PC-3 (cell line): ENCODE measurements at regions not wholly inside any gene's neighbourhood (a gene's known extent, or its start where the extent isn't known, plus 50 kb on each side); places are given as distances from the start of the nearest gene placed in this dataset.

Source experiments
- ATAC-seq: fragments of 200-7000 bp; cut with Tn5 transposase; 2 replicates; pipeline ENCODE4 v1.9.1; 2020; ENCODE audit warnings: mild to moderate bottlenecking, moderate library complexity
- BruUV-seq: library from RNA; stranded (reverse); fragments of 400-500 nt; replicated peaks from 2 replicates; lab custom pipeline; 2021; lab: Mats Ljungman, UMichigan
- CTCF ChIA-PET: fragments of 300-600 bp; sonication (Branson Sonifier 250); formaldehyde crosslinking; loops from one replicate; lab custom pipeline; 2022; ENCODE audit warnings: antibody characterized with exemption; lab: Charles Lee
- POLR2A ChIA-PET: fragments of 300-600 bp; sonication (Branson Sonifier 250); formaldehyde crosslinking; loops from one replicate; lab custom pipeline; 2022; ENCODE audit warnings: antibody characterized with exemption; ENCODE audit not compliant: unreplicated experiment; lab: Charles Lee
- DNase-seq: peaks from one replicate; pipeline ENCODE4 v3.0.0-alpha.2; 2015
- H2AFZ ChIP-seq: fragments of 300-600 bp; sonication (generic); 2 replicates; pipeline ENCODE4 v1.6.0; 2016; ENCODE audit warnings: antibody characterized with exemption, low read length
- H3F3A ChIP-seq: fragments of 300-600 bp; sonication (generic); one replicate; pipeline ENCODE4 v1.6.0; 2017; ENCODE audit warnings: antibody characterized with exemption, low read length, control low read depth, mild to moderate bottlenecking; ENCODE audit not compliant: unreplicated experiment
- H3K27ac ChIP-seq: fragments of 300-600 bp; sonication (generic); 2 replicates; pipeline ENCODE4 v1.5.1; 2016; ENCODE audit warnings: mild to moderate bottlenecking, low read length
- H3K27me3 ChIP-seq: fragments of 300-600 bp; sonication (generic); 2 replicates; pipeline ENCODE4 v1.6.1; 2016; ENCODE audit warnings: low read length, mixed read lengths
- H3K36me3 ChIP-seq: fragments of 300-600 bp; sonication (generic); 2 replicates; pipeline ENCODE4 v1.6.1; 2016; ENCODE audit warnings: low read depth, mixed run types, low read length, mixed read lengths
- H3K4me1 ChIP-seq: fragments of 300-600 bp; sonication (generic); 2 replicates; pipeline ENCODE4 v1.5.1; 2016; ENCODE audit warnings: low read length; ENCODE audit not compliant: insufficient read depth
- H3K4me2 ChIP-seq: fragments of 300-600 bp; sonication (generic); 2 replicates; pipeline ENCODE4 v1.6.0; 2016; ENCODE audit warnings: low read length
- H3K4me3 ChIP-seq: fragments of 300-600 bp; sonication (generic); 2 replicates; pipeline ENCODE4 v1.5.1; 2016; ENCODE audit warnings: mild to moderate bottlenecking, low read length, mixed read lengths
- H3K79me2 ChIP-seq: fragments of 300-600 bp; sonication (generic); 2 replicates; pipeline ENCODE4 v1.6.1; 2017; ENCODE audit warnings: low read length, mixed read lengths
- H3K9ac ChIP-seq: fragments of 300-600 bp; sonication (generic); 2 replicates; pipeline ENCODE4 v1.6.0; 2016; ENCODE audit warnings: mild to moderate bottlenecking, low read length
- H3K9me2 ChIP-seq: fragments of 300-600 bp; sonication (generic); replicated peaks from 2 replicates; pipeline ENCODE4 v1.6.1; 2016; ENCODE audit warnings: mixed run types, low read length, mixed read lengths
- H3K9me3 ChIP-seq: fragments of 300-600 bp; sonication (generic); 2 replicates; pipeline ENCODE4 v1.6.1; 2016; ENCODE audit warnings: low read length, mixed read lengths
- H4K20me1 ChIP-seq: fragments of 300-600 bp; sonication (generic); 2 replicates; pipeline ENCODE4 v1.6.1; 2016; ENCODE audit warnings: low read length, mixed read lengths
- EZH2 ChIP-seq: fragments of 300-600 bp; sonication (generic); IDR thresholded peaks from one replicate; pipeline ENCODE4 v1.6.1; 2017; ENCODE audit warnings: antibody characterized with exemption, mild to moderate bottlenecking, low read length; ENCODE audit not compliant: unreplicated experiment
- EZH2phosphoT487 ChIP-seq: fragments of 300-600 bp; sonication (generic); IDR thresholded peaks from 2 replicates; pipeline ENCODE4 v1.6.1; 2018; ENCODE audit warnings: mild to moderate bottlenecking, antibody characterized with exemption, low read length, borderline replicate concordance
- intact Hi-C: fragments of 100-400 bp; cut with micrococcal nuclease; formaldehyde crosslinking; loops from 2 replicates; pipeline ENCODE4 v1.9.0; 2023
- TF ChIP-seq, protein P1 (sequence below): fragments of 300-600 bp; sonication (generic); conservative IDR thresholded peaks from 2 replicates; pipeline ENCODE4 v1.5.1; 2017; ENCODE audit warnings: antibody characterized with exemption, low read depth, mild to moderate bottlenecking, low read length

DNA sequence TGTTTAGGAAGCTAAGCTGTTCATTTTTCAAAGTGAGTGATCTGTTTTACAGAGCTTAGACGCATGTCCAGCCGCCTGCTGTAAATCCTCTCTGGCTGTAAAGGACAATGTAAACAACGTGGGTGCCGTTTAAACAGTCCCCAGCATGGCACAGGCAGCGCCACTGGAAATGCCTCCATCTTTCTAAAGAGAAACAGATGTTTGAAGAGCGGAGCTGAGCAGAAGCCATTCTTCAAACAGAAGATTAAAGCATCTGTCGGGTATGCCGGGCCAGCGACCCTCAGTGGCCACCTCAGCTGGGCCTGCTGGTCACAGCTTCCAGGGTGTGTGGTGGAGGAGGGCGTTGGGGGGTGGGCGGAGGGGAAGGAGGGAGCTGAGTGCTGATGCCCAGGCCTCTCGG lies 138.6 kb downstream of the ERMARD start:
- BruUV-seq, result no TSS peak
- no peaks in the 10 kb centered on the region for H3K79me2 ChIP-seq
- H3K27ac ChIP-seq, result no peak overlapping the region
- ChIA-PET CTCF (no interaction called here), POLR2A (no interaction called here)
- no peak overlapping the region for H3K9ac ChIP-seq
- intact Hi-C loops, result no loop called here
- DNase-seq (no peak), ATAC-seq (no peak)
- H4K20me1 ChIP-seq, result no peaks in the 10 kb centered on the region
- no peaks in the 10 kb centered on the region for H3K4me1 ChIP-seq
- H3K36me3 ChIP-seq, result no peaks in the 10 kb centered on the region
- no peak overlapping the region for H3K4me3 ChIP-seq
- TF ChIP-seq EZH2 (no peak), EZH2phosphoT487 (no peak)
- TF ChIP-seq, protein P1, sequence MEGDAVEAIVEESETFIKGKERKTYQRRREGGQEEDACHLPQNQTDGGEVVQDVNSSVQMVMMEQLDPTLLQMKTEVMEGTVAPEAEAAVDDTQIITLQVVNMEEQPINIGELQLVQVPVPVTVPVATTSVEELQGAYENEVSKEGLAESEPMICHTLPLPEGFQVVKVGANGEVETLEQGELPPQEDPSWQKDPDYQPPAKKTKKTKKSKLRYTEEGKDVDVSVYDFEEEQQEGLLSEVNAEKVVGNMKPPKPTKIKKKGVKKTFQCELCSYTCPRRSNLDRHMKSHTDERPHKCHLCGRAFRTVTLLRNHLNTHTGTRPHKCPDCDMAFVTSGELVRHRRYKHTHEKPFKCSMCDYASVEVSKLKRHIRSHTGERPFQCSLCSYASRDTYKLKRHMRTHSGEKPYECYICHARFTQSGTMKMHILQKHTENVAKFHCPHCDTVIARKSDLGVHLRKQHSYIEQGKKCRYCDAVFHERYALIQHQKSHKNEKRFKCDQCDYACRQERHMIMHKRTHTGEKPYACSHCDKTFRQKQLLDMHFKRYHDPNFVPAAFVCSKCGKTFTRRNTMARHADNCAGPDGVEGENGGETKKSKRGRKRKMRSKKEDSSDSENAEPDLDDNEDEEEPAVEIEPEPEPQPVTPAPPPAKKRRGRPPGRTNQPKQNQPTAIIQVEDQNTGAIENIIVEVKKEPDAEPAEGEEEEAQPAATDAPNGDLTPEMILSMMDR, result no peak
- H3F3A ChIP-seq, result no peaks in the 10 kb centered on the region
- no peak overlapping the region for H3K4me2 ChIP-seq
- no peak overlapping the region for H2AFZ ChIP-seq
- H3K9me3 ChIP-seq, result no peaks in the 10 kb centered on the region
- H3K27me3 ChIP-seq, result 0 out of 2 replicates have a peak, but pooled peaks cover 20% of the 10 kb centered on the region
- H3K9me2 ChIP-seq, result no peaks in the 10 kb centered on the region

DNA sequence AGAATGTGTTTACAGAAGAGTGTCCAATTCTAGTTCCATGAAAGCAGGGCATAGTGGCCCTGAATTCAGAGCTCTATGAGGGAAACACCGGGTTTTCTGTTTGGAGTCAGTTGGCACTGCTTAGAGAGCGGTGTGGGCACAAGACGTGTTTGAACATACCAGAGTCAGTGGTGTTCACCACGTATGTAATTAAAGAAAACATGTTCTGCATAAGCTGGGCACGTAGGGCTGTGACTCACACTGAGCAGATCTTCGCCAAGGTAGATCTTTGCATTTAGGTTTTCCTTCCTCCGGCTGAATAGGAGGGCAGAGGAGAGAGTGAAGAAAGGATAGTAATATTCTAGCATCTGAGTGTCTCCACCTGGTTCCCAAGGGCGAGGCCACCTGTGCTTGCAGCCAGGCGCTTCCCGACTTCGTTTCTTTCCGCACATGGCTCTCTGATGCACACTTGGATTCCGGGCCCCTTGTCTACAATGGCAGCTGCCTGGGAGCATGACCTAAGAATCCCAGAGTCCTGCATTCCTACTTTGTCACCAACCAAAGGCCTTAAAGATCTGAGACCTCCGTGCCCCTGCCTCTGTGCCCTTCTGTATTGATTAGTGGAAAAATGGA lies 136.2 kb downstream of the ERMARD start:
- no peaks in the 10 kb centered on the region for H3K36me3 ChIP-seq
- H3K4me2 ChIP-seq, result no peak overlapping the region
- no peak for DNase-seq
- H3K9me2 ChIP-seq, result no peaks in the 10 kb centered on the region
- H3K4me1 ChIP-seq, result no peaks in the 10 kb centered on the region
- no peaks in the 10 kb centered on the region for H3K9me3 ChIP-seq
- no peak for ATAC-seq
- ChIA-PET POLR2A (no interaction called here), CTCF (no interaction called here)
- no peaks in the 10 kb centered on the region for H3F3A ChIP-seq
- peaks cover 26% of the 10 kb centered on the region; the same call in 1 of the 2 replicates for H3K27me3 ChIP-seq
- no peaks in the 10 kb centered on the region for H3K79me2 ChIP-seq
- no peak overlapping the region for H2AFZ ChIP-seq
- H3K4me3 ChIP-seq, result no peak overlapping the region
- no peak overlapping the region for H3K9ac ChIP-seq
- no peaks in the 10 kb centered on the region for H4K20me1 ChIP-seq
- H3K27ac ChIP-seq, result no peak overlapping the region
- intact Hi-C loops, result no loop called here
- TF ChIP-seq, protein P1, result no peak
- TF ChIP-seq EZH2phosphoT487, result no peak
- no peak for TF ChIP-seq EZH2
- BruUV-seq, result no TSS peak

DNA sequence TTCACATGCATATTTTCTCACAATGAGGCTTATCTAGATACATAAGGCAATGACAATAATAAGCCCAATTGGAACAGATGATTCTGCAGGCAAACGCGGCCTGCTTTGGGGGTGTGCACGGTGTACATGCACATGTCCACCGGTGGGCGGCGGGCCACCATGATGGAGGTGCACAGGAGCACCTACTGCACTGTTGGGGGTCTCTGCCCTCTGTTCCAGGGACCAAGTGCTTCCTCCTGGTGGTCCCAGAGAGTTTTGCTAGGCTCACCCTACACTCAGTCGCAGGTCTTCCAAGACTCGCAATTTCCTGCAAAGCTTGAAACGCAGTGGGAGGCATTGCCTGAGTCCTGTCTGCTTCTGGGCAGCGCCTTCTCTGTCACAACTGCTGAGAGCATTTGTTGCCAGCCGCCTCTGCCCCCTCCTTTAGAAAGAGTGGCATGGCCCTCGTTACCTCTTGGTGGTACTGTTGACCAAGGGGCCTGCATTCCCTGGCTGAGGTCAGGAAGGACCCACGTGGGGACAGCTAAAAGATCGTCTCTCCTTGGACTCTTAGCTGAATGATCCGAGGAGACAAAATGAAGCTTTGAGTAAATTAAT lies 135.3 kb downstream of the ERMARD start:
- Histone ChIP-seq H3K9me3 (no peaks in the 10 kb centered on the region), H3K9ac (no peak overlapping the region), H3K4me2 (no peak overlapping the region), H3K27ac (no peak overlapping the region), H3K79me2 (no peaks in the 10 kb centered on the region), H3K4me1 (no peaks in the 10 kb centered on the region), H2AFZ (no peak overlapping the region), H3F3A (no peaks in the 10 kb centered on the region), H3K4me3 (no peak overlapping the region), H3K36me3 (no peaks in the 10 kb centered on the region), H3K9me2 (no peaks in the 10 kb centered on the region), H3K27me3 (peaks cover 34% of the 10 kb centered on the region), H4K20me1 (no peaks in the 10 kb centered on the region)
- TF ChIP-seq EZH2phosphoT487 (no peak), EZH2 (no peak)
- TF ChIP-seq, protein P1, result no peak
- ChIA-PET CTCF (no interaction called here), POLR2A (no interaction called here)
- ATAC-seq (no peak), DNase-seq (no peak)
- no TSS peak for BruUV-seq
- intact Hi-C loops, result no loop called here
